ENCODE measurements at regions not wholly inside any gene's neighbourhood (a gene's known extent, or its start where the extent isn't known, plus 50 kb on each side); places are given as distances from the start of the nearest gene placed in this dataset.

- POLR2A ChIA-PET, result no interaction called here
Measured at GRCh38 chr7:28245123-28245878, 64.7 kb upstream of the JAZF1 start.

GRCh38 chr7:28246921-28247461 is 66.4 kb upstream of the JAZF1 start:
- in situ Hi-C loops (cut with HindIII; ENCODE audit: low pct_unique_long_range_greater_than_20kb, low sequenced_read_pairs), result no loop called here
- CTCF ChIA-PET, result interaction anchor here (0.7 kb wide), 1 partner anchor 23 kb away, joined by 3 read pairs; no protein-coding TSS in a partner anchor
- POLR2A ChIA-PET, result no interaction called here

More at GRCh38 chr7:28245123-28245878, 64.7 kb upstream of the JAZF1 start:
- H3K4me1 ChIP-seq (ENCODE audit: control insufficient read depth, insufficient read depth, low read length), result no peaks in the 10 kb centered on the region
- H3K9me3 ChIP-seq (ENCODE audit: control insufficient read depth, insufficient read depth, low read depth, low read length), result no peaks in the 10 kb centered on the region
- no peak overlapping the region for H3K4me3 ChIP-seq (ENCODE audit: low read depth in 2 of 2, low read length in 2 of 2)
- CTCF ChIA-PET, result interaction anchor here (0.6 kb wide), 1 partner anchor 1162 kb away, joined by 3 read pairs; no protein-coding TSS in a partner anchor
- no peak for DNase-seq (ENCODE audit: low read depth, low spot score)
- no peaks in the 10 kb centered on the region for H3K36me3 ChIP-seq (ENCODE audit: control insufficient read depth, insufficient read depth, low read length)
- no peak for ATAC-seq
- TF ChIP-seq POLR2AphosphoS5 (IDR thresholded peaks at IDR 0.05; ENCODE audit: low read depth, low read length) (no peak), SIN3A (IDR thresholded peaks at IDR 0.05; ENCODE audit: borderline replicate concordance, insufficient read depth, low read depth, low read length) (no peak)
- no peak overlapping the region for H3K27ac ChIP-seq (ENCODE audit: low read length)
- in situ Hi-C loops (cut with HindIII; ENCODE audit: low pct_unique_long_range_greater_than_20kb, low sequenced_read_pairs), result no loop called here
- no peaks in the 10 kb centered on the region for H3K27me3 ChIP-seq (ENCODE audit: control insufficient read depth, insufficient read depth, low read length)
- BruUV-seq (replicated peaks), result no TSS peak
- intact Hi-C loops (cut with micrococcal nuclease; ENCODE audit: unreplicated experiment), result no loop called here

More at GRCh38 chr7:28246921-28247461, 66.4 kb upstream of the JAZF1 start:
- Histone ChIP-seq H3K4me3 (ENCODE audit: low read depth in 2 of 2, low read length in 2 of 2) (no peak overlapping the region), H3K36me3 (ENCODE audit: control insufficient read depth, insufficient read depth, low read length) (no peaks in the 10 kb centered on the region), H3K27me3 (ENCODE audit: control insufficient read depth, insufficient read depth, low read length) (no peaks in the 10 kb centered on the region; the same call in 1 of the 2 replicates), H3K27ac (ENCODE audit: low read length) (no peak overlapping the region), H3K9me3 (ENCODE audit: control insufficient read depth, insufficient read depth, low read depth, low read length) (no peaks in the 10 kb centered on the region), H3K4me1 (ENCODE audit: control insufficient read depth, insufficient read depth, low read length) (no peaks in the 10 kb centered on the region)
- intact Hi-C loops (cut with micrococcal nuclease; ENCODE audit: unreplicated experiment), result no loop called here
- no TSS peak for BruUV-seq (replicated peaks)
- TF ChIP-seq TCF7L2 (IDR thresholded peaks at IDR 0.05; ENCODE audit: low read depth, low read length), result no peak
- TF ChIP-seq REST (IDR thresholded peaks at IDR 0.05; ENCODE audit: insufficient read depth in 1 of 2, low read depth in 2 of 2, low read length in 1 of 2), result no peak
- TF ChIP-seq POLR2AphosphoS5 (IDR thresholded peaks at IDR 0.05; ENCODE audit: low read depth, low read length), result no peak
- no peak for TF ChIP-seq CTCF (IDR thresholded peaks at IDR 0.05)
- TF ChIP-seq SIN3A (IDR thresholded peaks at IDR 0.05; ENCODE audit: borderline replicate concordance, insufficient read depth, low read depth, low read length), result no peak
- DNase-seq (ENCODE audit: low read depth, low spot score), result no peak
- no peak for ATAC-seq

Data from Panc1 (cell line).